ENCODE measurements at regions not wholly inside any gene's neighbourhood (a gene's known extent, or its start where the extent isn't known, plus 50 kb on each side); places are given as distances from the start of the nearest gene placed in this dataset.
A peak's percentile ranks its signal among the peaks of the same experiment; 100 is the strongest.
"Not testable (repeated sequence)": the region's sequence is repeated elsewhere in the genome, so short reads cannot be mapped to it uniquely, and the experiment has no call there.

DNA sequence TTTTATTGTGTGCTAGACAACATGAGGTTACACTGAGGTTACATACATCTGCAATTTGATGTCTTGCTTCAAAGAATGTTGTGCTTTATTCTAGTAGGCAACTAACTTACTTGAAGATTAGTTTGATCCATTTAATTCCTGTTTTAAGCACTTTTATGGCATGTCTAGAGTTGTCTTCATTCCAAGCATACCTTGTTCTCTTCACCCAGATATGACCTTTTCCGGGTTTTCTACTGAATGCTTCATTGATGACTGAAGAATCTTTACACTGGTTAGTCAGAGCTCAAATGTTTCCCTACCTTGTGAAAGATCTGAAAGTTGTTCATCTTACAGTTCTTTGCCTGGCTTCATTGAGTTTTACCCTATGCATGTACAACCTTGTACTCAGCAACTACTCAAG is 274.0 kb upstream of the KITLG start:
- Histone ChIP-seq H3K4me2 (ENCODE audit: low read length) (no peak overlapping the region), H3K18ac (ENCODE audit: low read length) (no peak overlapping the region), H3K4ac (ENCODE audit: low read depth, low read length) (no peak overlapping the region), H3K9ac (ENCODE audit: low read length) (no peak overlapping the region), H3K4me3 (ENCODE audit: low read depth, low read length) (no peak overlapping the region), H4K8ac (ENCODE audit: low read depth, low read length) (peak overlapping the region; percentile 38), H3K36me3 (ENCODE audit: control insufficient read depth in 1 of 2, insufficient read depth in 2 of 2, low read length in 2 of 2) (no peaks in the 10 kb centered on the region), H2AFZ (ENCODE audit: insufficient read depth, low read length, poor library complexity) (no peak overlapping the region), H3K27ac (ENCODE audit: low read depth, low read length) (peak overlapping the region; percentile 81), H2BK5ac (ENCODE audit: low read depth, low read length, poor library complexity) (no peak overlapping the region), H2AK5ac (ENCODE audit: low read length) (no peak overlapping the region), H2BK120ac (ENCODE audit: insufficient read depth, low read length, poor library complexity) (peak overlapping the region; percentile 96), H3K23ac (ENCODE audit: low read length) (no peak overlapping the region), H3K79me2 (ENCODE audit: control insufficient read depth, insufficient read depth, low read length, poor library complexity) (no peaks in the 10 kb centered on the region), H3K79me1 (ENCODE audit: low read length) (peaks cover 2% of the 10 kb centered on the region), H3K4me1 (ENCODE audit: control insufficient read depth in 1 of 2, insufficient read depth in 2 of 2, low read length in 2 of 2) (peaks cover 4% of the 10 kb centered on the region in 2 experiments), H2BK12ac (ENCODE audit: low read length) (peak overlapping the region; percentile 89), H3K9me3 (ENCODE audit: insufficient read depth, low read depth, low read length) (no peaks in the 10 kb centered on the region), H3K14ac (ENCODE audit: low read length) (peak overlapping the region; percentile 89), H3K27me3 (ENCODE audit: insufficient read depth, low read length) (no peaks in the 10 kb centered on the region), H4K91ac (ENCODE audit: low read depth, low read length) (peak overlapping the region; percentile 83), H4K12ac (ENCODE audit: low read depth, low read length) (no peak overlapping the region)
- peak in 1 of 2 donors; percentile 46 for DNase-seq
- WGBS (ENCODE audit: extremely low coverage, insufficient coverage, insufficient read length) = no CpG with 5 or more reads among the region's 1 CpG

DNA sequence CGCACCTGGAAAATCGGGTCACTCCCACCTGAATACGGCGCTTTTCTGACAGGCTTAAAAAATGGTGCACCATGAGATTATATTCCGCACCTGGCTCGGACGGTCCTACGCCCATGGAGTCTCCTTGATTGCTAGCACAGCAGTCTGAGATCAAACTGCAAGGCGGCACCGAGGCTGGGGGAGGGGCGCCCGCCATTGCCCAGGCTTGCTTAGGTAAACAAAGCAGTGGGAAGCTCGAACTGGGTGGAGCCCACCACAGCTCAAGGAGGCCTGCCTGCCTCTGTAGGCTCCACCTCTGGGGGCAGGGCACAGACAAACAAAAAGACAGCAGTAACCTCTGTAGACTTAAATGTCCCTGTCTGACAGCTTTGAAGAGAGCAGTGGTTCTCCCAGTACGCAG is 267.0 kb upstream of the KITLG start:
- not testable (repeated sequence) for H4K91ac ChIP-seq (ENCODE audit: low read depth, low read length); H2BK120ac ChIP-seq (ENCODE audit: insufficient read depth, low read length, poor library complexity); H2AK5ac ChIP-seq (ENCODE audit: low read length); H3K4ac ChIP-seq (ENCODE audit: low read depth, low read length); H3K4me1 ChIP-seq (ENCODE audit: control insufficient read depth in 1 of 2, insufficient read depth in 2 of 2, low read length in 2 of 2); DNase-seq; H4K12ac ChIP-seq (ENCODE audit: low read depth, low read length); H3K4me3 ChIP-seq (ENCODE audit: low read depth, low read length); H3K18ac ChIP-seq (ENCODE audit: low read length); H3K14ac ChIP-seq (ENCODE audit: low read length); H3K36me3 ChIP-seq (ENCODE audit: control insufficient read depth in 1 of 2, insufficient read depth in 2 of 2, low read length in 2 of 2); H3K4me2 ChIP-seq (ENCODE audit: low read length); H4K8ac ChIP-seq (ENCODE audit: low read depth, low read length); H3K27ac ChIP-seq (ENCODE audit: low read depth, low read length); H2BK5ac ChIP-seq (ENCODE audit: low read depth, low read length, poor library complexity); H2AFZ ChIP-seq (ENCODE audit: insufficient read depth, low read length, poor library complexity); H3K9me3 ChIP-seq (ENCODE audit: insufficient read depth, low read depth, low read length); H2BK12ac ChIP-seq (ENCODE audit: low read length); H3K79me2 ChIP-seq (ENCODE audit: control insufficient read depth, insufficient read depth, low read length, poor library complexity); H3K9ac ChIP-seq (ENCODE audit: low read length); H3K79me1 ChIP-seq (ENCODE audit: low read length); H3K27me3 ChIP-seq (ENCODE audit: insufficient read depth, low read length); H3K23ac ChIP-seq (ENCODE audit: low read length)
- no CpG with 5 or more reads among the region's 14 CpGs for WGBS (ENCODE audit: extremely low coverage, insufficient coverage, insufficient read length)

DNA sequence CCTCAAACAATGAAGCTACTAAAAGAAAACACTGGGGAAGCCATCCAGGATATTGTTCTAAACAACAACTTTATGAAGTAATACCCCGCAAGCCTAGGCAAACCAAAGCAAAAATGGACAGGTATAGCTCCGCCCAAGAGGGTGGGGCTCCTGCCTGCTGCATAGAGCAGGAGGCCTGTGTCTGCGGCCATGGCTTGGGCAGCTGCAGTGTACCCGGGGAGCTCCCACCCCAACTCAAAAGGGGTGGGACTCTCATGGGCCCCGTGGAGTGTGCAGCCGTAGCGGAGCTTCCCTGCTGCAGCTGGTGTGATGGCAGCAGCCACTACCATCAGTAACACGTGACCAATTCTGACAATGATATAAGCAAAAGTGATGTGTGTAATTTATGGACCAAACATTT is 264.2 kb upstream of the KITLG start:
- no peak for DNase-seq
- no peak overlapping the region for H4K91ac ChIP-seq (ENCODE audit: low read depth, low read length)
- no peaks in the 10 kb centered on the region for H3K27me3 ChIP-seq (ENCODE audit: insufficient read depth, low read length)
- no CpG with 5 or more reads among the region's 8 CpGs for WGBS (ENCODE audit: extremely low coverage, insufficient coverage, insufficient read length)
- H3K4me2 ChIP-seq (ENCODE audit: low read length) = no peak overlapping the region
- H3K23ac ChIP-seq (ENCODE audit: low read length) = no peak overlapping the region
- no peak overlapping the region for H3K27ac ChIP-seq (ENCODE audit: low read depth, low read length)
- H2AFZ ChIP-seq (ENCODE audit: insufficient read depth, low read length, poor library complexity) = no peak overlapping the region
- no peak overlapping the region for H2AK5ac ChIP-seq (ENCODE audit: low read length)
- H2BK5ac ChIP-seq (ENCODE audit: low read depth, low read length, poor library complexity) = no peak overlapping the region
- no peak overlapping the region for H3K9ac ChIP-seq (ENCODE audit: low read length)
- no peak overlapping the region for H3K4me3 ChIP-seq (ENCODE audit: low read depth, low read length)
- H3K9me3 ChIP-seq (ENCODE audit: insufficient read depth, low read depth, low read length) = no peaks in the 10 kb centered on the region
- H3K4ac ChIP-seq (ENCODE audit: low read depth, low read length) = no peak overlapping the region
- H3K18ac ChIP-seq (ENCODE audit: low read length) = no peak overlapping the region
- H2BK12ac ChIP-seq (ENCODE audit: low read length) = no peak overlapping the region
- H3K36me3 ChIP-seq (ENCODE audit: control insufficient read depth in 1 of 2, insufficient read depth in 2 of 2, low read length in 2 of 2) = no peaks in the 10 kb centered on the region
- H3K14ac ChIP-seq (ENCODE audit: low read length) = no peak overlapping the region
- H4K8ac ChIP-seq (ENCODE audit: low read depth, low read length) = no peak overlapping the region
- no peaks in the 10 kb centered on the region for H3K4me1 ChIP-seq (ENCODE audit: control insufficient read depth in 1 of 2, insufficient read depth in 2 of 2, low read length in 2 of 2)
- H3K79me2 ChIP-seq (ENCODE audit: control insufficient read depth, insufficient read depth, low read length, poor library complexity) = no peaks in the 10 kb centered on the region
- no peaks in the 10 kb centered on the region for H3K79me1 ChIP-seq (ENCODE audit: low read length)
- H4K12ac ChIP-seq (ENCODE audit: low read depth, low read length) = no peak overlapping the region
- H2BK120ac ChIP-seq (ENCODE audit: insufficient read depth, low read length, poor library complexity) = no peak overlapping the region

DNA sequence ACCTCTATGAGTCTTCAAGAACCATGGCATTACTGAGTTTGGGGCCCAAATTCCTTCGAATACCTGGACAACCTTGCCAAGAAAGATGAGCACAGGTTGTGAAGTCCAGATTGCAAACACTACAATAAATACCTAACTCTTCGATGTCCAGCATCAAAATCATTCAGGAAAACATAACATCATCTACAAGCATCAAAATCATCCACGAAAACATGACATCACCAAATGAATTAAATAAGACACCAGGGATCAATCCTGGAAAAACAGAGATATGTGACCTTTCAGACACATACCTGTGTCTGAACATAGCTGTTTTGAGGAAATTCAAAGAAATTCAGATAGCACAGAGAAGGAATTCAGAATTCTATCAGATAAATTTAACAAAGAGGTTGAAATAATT is 262.0 kb upstream of the KITLG start:
- Histone ChIP-seq H3K4ac (ENCODE audit: low read depth, low read length) (no peak overlapping the region), H3K9ac (ENCODE audit: low read length) (no peak overlapping the region), H3K18ac (ENCODE audit: low read length) (no peak overlapping the region), H3K9me3 (ENCODE audit: insufficient read depth, low read depth, low read length) (peaks cover 6% of the 10 kb centered on the region), H3K27me3 (ENCODE audit: insufficient read depth, low read length) (no peaks in the 10 kb centered on the region), H3K79me2 (ENCODE audit: control insufficient read depth, insufficient read depth, low read length, poor library complexity) (no peaks in the 10 kb centered on the region), H4K8ac (ENCODE audit: low read depth, low read length) (no peak overlapping the region), H2BK120ac (ENCODE audit: insufficient read depth, low read length, poor library complexity) (no peak overlapping the region), H3K4me3 (ENCODE audit: low read depth, low read length) (no peak overlapping the region), H2BK12ac (ENCODE audit: low read length) (no peak overlapping the region), H2AK5ac (ENCODE audit: low read length) (no peak overlapping the region), H3K4me1 (ENCODE audit: control insufficient read depth in 1 of 2, insufficient read depth in 2 of 2, low read length in 2 of 2) (no peaks in the 10 kb centered on the region), H3K14ac (ENCODE audit: low read length) (no peak overlapping the region), H4K12ac (ENCODE audit: low read depth, low read length) (no peak overlapping the region), H3K79me1 (ENCODE audit: low read length) (no peaks in the 10 kb centered on the region), H2BK5ac (ENCODE audit: low read depth, low read length, poor library complexity) (no peak overlapping the region), H3K4me2 (ENCODE audit: low read length) (no peak overlapping the region), H3K36me3 (ENCODE audit: control insufficient read depth in 1 of 2, insufficient read depth in 2 of 2, low read length in 2 of 2) (no peaks in the 10 kb centered on the region), H3K23ac (ENCODE audit: low read length) (no peak overlapping the region), H3K27ac (ENCODE audit: low read depth, low read length) (no peak overlapping the region), H4K91ac (ENCODE audit: low read depth, low read length) (no peak overlapping the region), H2AFZ (ENCODE audit: insufficient read depth, low read length, poor library complexity) (no peak overlapping the region)
- WGBS (ENCODE audit: extremely low coverage, insufficient coverage, insufficient read length) = no CpG with 5 or more reads among the region's 3 CpGs
- DNase-seq = no peak

All from trophoblast cell (in vitro differentiated cells and primary cell).